Esophagus squamous epithelium (tissue), 5 donors: ENCODE measurements at regions not wholly inside any gene's neighbourhood (a gene's known extent, or its start where the extent isn't known, plus 50 kb on each side); places are given as distances from the start of the nearest gene placed in this dataset.
A peak's percentile ranks its signal among the peaks of the same experiment; 100 is the strongest.
"Not testable (repeated sequence)": the region's sequence is repeated elsewhere in the genome, so short reads cannot be mapped to it uniquely, and the experiment has no call there.

Experiments
- DNase-seq: peaks from one replicate; lab custom pipeline; 2025; lab: John Stamatoyannopoulos, UW
- H3K27ac ChIP-seq, 4 donors: fragments of 200-600 bp; sonication (generic); one replicate each; pipeline ENCODE4 v1.5.1; 2016 to 2019; ENCODE audit warnings: mild to moderate bottlenecking in 1 of 4
- H3K27me3 ChIP-seq, 4 donors: fragments of 200-600 bp; sonication (generic); 1 replicate in 3 of 4; 2 replicates in 1 of 4; pipeline versions ENCODE4 v1.5.1 to v1.6.0; 2017 to 2021; ENCODE audit warnings: antibody characterized with exemption in 1 of 4
- H3K36me3 ChIP-seq, 3 donors: fragments of 200-600 bp; sonication (generic); one replicate each; pipeline ENCODE4 v1.5.1; 2016 to 2019
- H3K4me1 ChIP-seq, 3 donors: fragments of 200-600 bp; sonication (generic); one replicate each; pipeline ENCODE4 v1.5.1; 2017 to 2019
- H3K4me3 ChIP-seq, 4 donors: fragments of 200-600 bp; sonication (generic); 1 replicate in 3 of 4; 2 replicates in 1 of 4; pipeline ENCODE4 v1.5.1; 2016 to 2019; ENCODE audit warnings: mild to moderate bottlenecking in 2 of 4, moderate library complexity in 1 of 4
- H3K9me3 ChIP-seq, 3 donors: fragments of 200-600 bp; sonication (generic); one replicate each; pipeline ENCODE4 v1.5.1; 2016 to 2019
- CTCF ChIP-seq, 6 experiments: fragments of 450-650 bp in 4 of 6; fragments of 200-600 bp in 2 of 6; sonication (generic) in 2 of 6; IDR thresholded peaks; one replicate each; pipeline ENCODE4 v1.5.1; 2016 to 2019; ENCODE audit warnings: antibody characterized with exemption in 6 of 6, mild to moderate bottlenecking in 4 of 6, moderate library complexity in 4 of 6
- POLR2A ChIP-seq, 4 donors: fragments of 450-650 bp; IDR thresholded peaks; one replicate each; pipeline ENCODE4 v1.6.1; 2017; ENCODE audit warnings: antibody characterized with exemption in 4 of 4, mild to moderate bottlenecking in 4 of 4, moderate library complexity in 3 of 4
- WGBS, 2 donors: methylation state at CpG; one replicate each; pipeline ENCODE4 v1.1.5; 2018; 5-methylcytosine and 5-hydroxymethylcytosine counted together
- intact Hi-C: fragments of 100-400 bp; cut with DNase I; formaldehyde crosslinking; loops from one replicate; pipeline ENCODE4 v1.15.0; 2022
- donor health status: DM: yes; HTN: yes; CAD: no.

DNA sequence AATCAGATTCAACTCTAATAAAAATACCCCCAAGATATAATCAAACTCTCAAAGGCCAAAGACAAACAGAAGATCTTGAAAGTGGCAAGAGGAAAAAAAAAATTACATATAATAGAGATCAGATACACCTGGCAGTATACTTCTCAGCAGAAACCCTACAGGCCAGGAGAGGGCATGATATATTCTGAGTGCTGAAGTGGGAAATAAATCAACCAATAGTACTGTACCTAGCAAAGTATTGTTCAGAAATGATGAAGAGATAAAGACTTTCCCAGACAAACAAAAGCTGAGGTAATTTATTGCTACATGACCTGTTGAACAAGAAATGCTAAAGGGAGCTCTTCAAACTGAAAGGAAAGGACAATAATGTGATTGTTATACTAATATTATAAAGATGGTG, 291.9 kb downstream of the SH2D4B start:
- Histone ChIP-seq H3K4me1 (no peaks in the 10 kb centered on the region), H3K27ac (no peak overlapping the region), H3K4me3 (no peak overlapping the region), H3K27me3 (no peaks in the 10 kb centered on the region), H3K9me3 (peaks cover 0 to 27% (median 0%) of the 10 kb centered on the region in 3 donors), H3K36me3 (no peaks in the 10 kb centered on the region)
- TF ChIP-seq POLR2A (IDR thresholded peaks at IDR 0.05) (no peak), CTCF (IDR thresholded peaks at IDR 0.05) (no peak)
- no peak for DNase-seq
- intact Hi-C loops = no loop called here

DNA sequence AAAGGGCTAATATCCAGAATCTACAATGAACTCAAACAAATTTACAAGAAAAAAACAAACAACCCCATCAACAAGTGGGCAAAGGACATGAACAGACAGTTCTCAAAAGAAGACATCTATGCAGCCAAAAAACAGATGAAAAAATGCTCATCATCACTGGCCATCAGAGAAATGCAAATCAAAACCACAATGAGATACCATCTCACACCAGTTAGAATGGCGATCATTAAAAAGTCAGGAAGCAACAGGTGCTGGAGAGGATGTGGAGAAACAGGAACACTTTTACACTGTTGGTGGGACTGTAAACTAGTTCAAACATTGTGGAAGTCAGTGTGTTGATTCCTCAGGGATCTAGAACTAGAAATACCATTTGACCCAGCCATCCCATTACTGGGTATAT, 295.0 kb downstream of the SH2D4B start:
- 86 to 100% methylated on average over 1 of the region's 1 CpG for WGBS, 2 donors

GRCh38 chr10:80855348-80855971, 317.8 kb downstream of the SH2D4B start:
- H3K27me3 ChIP-seq = no peaks in the 10 kb centered on the region
- H3K9me3 ChIP-seq = no peaks in the 10 kb centered on the region
- no peak overlapping the region for H3K4me3 ChIP-seq
- DNase-seq = no peak
- WGBS, 2 donors = 48 to 69% methylated on average over 5 of the region's 5 CpGs
- no peak overlapping the region for H3K27ac ChIP-seq
- no peaks in the 10 kb centered on the region for H3K36me3 ChIP-seq
- intact Hi-C loops = no loop called here
- H3K4me1 ChIP-seq = no peaks in the 10 kb centered on the region
- no peak for TF ChIP-seq POLR2A (IDR thresholded peaks at IDR 0.05)
- TF ChIP-seq CTCF (IDR thresholded peaks at IDR 0.05) = peak in 4 of 6 experiments; percentile 14 to 41 (median 24)

More for the DNA sequence above, 295.0 kb downstream of the SH2D4B start:
- H3K27me3 ChIP-seq, H3K36me3 ChIP-seq, H3K4me3 ChIP-seq, intact Hi-C loops, DNase-seq, H3K4me1 ChIP-seq, H3K27ac ChIP-seq: not testable (repeated sequence)
- H3K9me3 ChIP-seq = peaks cover 0 to 26% (median 0%) of the 10 kb centered on the region in 3 donors

GRCh38 chr10:80856186-80856585, 318.5 kb downstream of the SH2D4B start:
- Histone ChIP-seq H3K36me3 (no peaks in the 10 kb centered on the region), H3K27ac (no peak overlapping the region), H3K27me3 (no peaks in the 10 kb centered on the region), H3K4me3 (no peak overlapping the region), H3K4me1 (no peaks in the 10 kb centered on the region), H3K9me3 (no peaks in the 10 kb centered on the region)
- intact Hi-C loops = no loop called here
- no peak for DNase-seq
- 92 to 96% methylated on average over 2 of the region's 2 CpGs for WGBS, 2 donors
- TF ChIP-seq POLR2A (IDR thresholded peaks at IDR 0.05) = no peak
- TF ChIP-seq CTCF (IDR thresholded peaks at IDR 0.05) = no peak

DNA sequence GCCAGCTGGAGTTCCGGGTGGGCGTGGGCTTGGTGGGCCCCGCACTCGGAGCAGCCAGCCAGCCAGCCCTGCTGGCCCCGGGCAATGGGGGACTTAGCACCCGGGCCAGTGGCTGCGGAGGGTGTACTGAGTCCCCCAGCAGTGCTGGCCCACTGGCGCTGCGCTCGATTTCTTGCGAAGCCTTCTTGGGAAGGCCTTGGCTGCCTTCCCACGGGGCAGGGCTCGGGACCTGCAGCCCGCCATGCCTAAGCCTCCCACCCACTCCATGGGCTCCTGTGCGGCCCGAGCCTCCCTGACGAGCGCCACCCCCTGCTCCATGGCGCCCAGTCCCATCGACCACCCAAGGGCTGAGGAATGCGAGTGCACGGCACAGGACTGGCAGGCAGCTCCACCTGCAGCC, 321.6 kb downstream of the SH2D4B start:
- WGBS, 2 donors = no CpG with 5 or more reads among the region's 22 CpGs
- intact Hi-C loops, H3K4me1 ChIP-seq, DNase-seq, H3K4me3 ChIP-seq, H3K9me3 ChIP-seq, H3K27ac ChIP-seq, H3K36me3 ChIP-seq, H3K27me3 ChIP-seq: not testable (repeated sequence)

DNA sequence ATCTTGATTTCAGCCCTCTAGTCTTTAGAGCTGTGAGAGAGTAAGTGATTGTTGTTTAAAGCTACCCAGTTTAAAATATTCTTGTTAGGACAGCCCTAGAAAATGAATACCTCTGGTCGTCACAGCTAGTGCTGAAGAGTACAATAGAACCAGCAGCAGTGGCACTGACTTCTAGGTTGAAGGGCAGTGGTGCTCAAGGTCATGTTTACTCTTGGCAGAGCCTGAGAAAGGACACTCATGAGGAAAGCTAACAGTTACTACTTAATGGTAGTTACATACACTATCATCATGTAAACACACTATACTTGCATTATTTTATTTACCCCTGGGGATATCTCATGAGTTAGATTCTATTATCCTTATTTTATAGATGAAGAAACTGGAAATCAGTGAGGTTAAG, 323.0 kb downstream of the SH2D4B start:
- intact Hi-C loops = no loop called here
- no peak for TF ChIP-seq CTCF (IDR thresholded peaks at IDR 0.05)
- TF ChIP-seq POLR2A (IDR thresholded peaks at IDR 0.05) = no peak
- 44 to 86% methylated on average over 1 of the region's 1 CpG for WGBS, 2 donors

More for the DNA sequence above, 323.0 kb downstream of the SH2D4B start:
- Histone ChIP-seq H3K4me3 (no peak overlapping the region), H3K27me3 (no peaks in the 10 kb centered on the region), H3K9me3 (no peaks in the 10 kb centered on the region), H3K27ac (no peak overlapping the region), H3K36me3 (no peaks in the 10 kb centered on the region), H3K4me1 (no peaks in the 10 kb centered on the region)
- no peak for DNase-seq
